A673 (cell line): ENCODE measurements at regions not wholly inside any gene's neighbourhood (a gene's known extent, or its start where the extent isn't known, plus 50 kb on each side); places are given as distances from the start of the nearest gene placed in this dataset.

Experiments used
- BruUV-seq: library from RNA; stranded (reverse); fragments of 400-500 nt; replicated peaks from 2 replicates; lab custom pipeline; 2021; lab: Mats Ljungman, UMichigan
- CTCF ChIA-PET: fragments of 300-600 bp; sonication (Branson Sonifier 250); formaldehyde crosslinking; loops from one replicate; lab custom pipeline; 2022; ENCODE audit warnings: antibody characterized with exemption; lab: Charles Lee
- POLR2A ChIA-PET: fragments of 300-600 bp; sonication (Branson Sonifier 250); formaldehyde crosslinking; loops from one replicate; lab custom pipeline; 2022; ENCODE audit warnings: antibody characterized with exemption; ENCODE audit not compliant: low non-redundant PET; lab: Charles Lee
- DNase-seq: peaks from one replicate; pipeline ENCODE4 v3.0.0-alpha.2; 2015; ENCODE audit warnings: low spot score
- H3K27ac ChIP-seq: fragments of 200-600 bp; sonication (generic); 2 replicates; pipeline ENCODE4 v1.5.1; 2016; ENCODE audit warnings: mixed run types, low read depth, mild to moderate bottlenecking, mixed read lengths, antibody characterized with exemption, low read length; ENCODE audit not compliant: poor library complexity, severe bottlenecking
- H3K27me3 ChIP-seq: fragments of 200-600 bp; sonication (generic); replicated peaks from 2 replicates; pipeline ENCODE4 v1.6.1; 2017; ENCODE audit warnings: mixed run types, low read depth, mild to moderate bottlenecking, mixed read lengths, antibody characterized with exemption, low read length; ENCODE audit not compliant: insufficient read depth, poor library complexity
- H3K36me3 ChIP-seq: fragments of 200-600 bp; sonication (generic); 2 replicates; pipeline ENCODE4 v1.6.1; 2016; ENCODE audit warnings: mixed run types, mild to moderate bottlenecking, mixed read lengths, antibody characterized with exemption, low read length; ENCODE audit not compliant: insufficient read depth, poor library complexity, severe bottlenecking
- H3K4me1 ChIP-seq: fragments of 200-600 bp; sonication (generic); 2 replicates; pipeline ENCODE4 v1.6.1; 2017; ENCODE audit warnings: mixed run types, mild to moderate bottlenecking, mixed read lengths, antibody characterized with exemption, low read length; ENCODE audit not compliant: insufficient read depth, poor library complexity, severe bottlenecking
- H3K4me3 ChIP-seq: fragments of 200-600 bp; sonication (generic); 2 replicates; pipeline ENCODE4 v1.5.1; 2016; ENCODE audit warnings: low read depth, mixed run types, mild to moderate bottlenecking, mixed read lengths, low read length; ENCODE audit not compliant: poor library complexity, severe bottlenecking
- H3K9me3 ChIP-seq: fragments of 200-600 bp; sonication (generic); 2 replicates; pipeline ENCODE4 v1.6.1; 2016; ENCODE audit warnings: mixed run types, low read depth, mild to moderate bottlenecking, mixed read lengths, antibody characterized with exemption, low read length; ENCODE audit not compliant: poor library complexity, severe bottlenecking
- CTCF ChIP-seq: fragments of 300-800, 200-600 bp; sonication (generic); conservative IDR thresholded peaks from 2 replicates; pipeline ENCODE4 v1.5.1; 2017; ENCODE audit warnings: low read depth, mild to moderate bottlenecking, antibody characterized with exemption, low read length, moderate library complexity, mixed read lengths
- EZH2 ChIP-seq: fragments of 200-600 bp; sonication (generic); IDR thresholded peaks from 2 replicates; pipeline ENCODE4 v1.6.1; 2017; ENCODE audit warnings: borderline replicate concordance, low read depth, mild to moderate bottlenecking, mixed read lengths, antibody characterized with exemption, low read length; ENCODE audit not compliant: poor library complexity, severe bottlenecking
- intact Hi-C: fragments of 100-400 bp; cut with micrococcal nuclease; formaldehyde crosslinking; loops from one replicate; pipeline ENCODE4 v1.10.0; 2022; ENCODE audit not compliant: unreplicated experiment

DNA sequence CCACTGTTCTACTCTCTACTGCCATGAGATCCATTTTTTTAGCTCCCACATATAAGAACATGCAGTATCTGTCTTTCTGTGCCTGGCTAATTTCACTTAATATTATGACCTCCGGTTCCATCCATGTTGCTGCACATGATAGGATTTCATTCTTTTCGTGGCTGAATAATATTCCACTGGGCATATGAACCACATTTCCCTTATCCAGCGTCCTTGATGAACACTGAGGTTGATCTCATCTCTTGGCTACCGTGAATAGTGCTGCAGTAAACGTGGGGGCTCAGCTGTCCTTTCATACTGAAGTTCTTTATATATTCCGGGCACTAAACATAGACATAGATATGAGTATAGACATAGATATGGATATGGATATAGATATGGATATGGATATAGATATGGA is 109.3 kb upstream of the TNRC6C start:
- no TSS peak for BruUV-seq
- intact Hi-C loops = no loop called here
- Histone ChIP-seq H3K27me3 (no peaks in the 10 kb centered on the region), H3K27ac (no peak overlapping the region), H3K36me3 (no peaks in the 10 kb centered on the region), H3K9me3 (no peaks in the 10 kb centered on the region), H3K4me1 (no peaks in the 10 kb centered on the region), H3K4me3 (no peak overlapping the region)
- ChIA-PET POLR2A (no interaction called here), CTCF (no interaction called here)
- DNase-seq = no peak
- TF ChIP-seq EZH2 (no peak), CTCF (no peak)

GRCh38 chr17:77851921-77852320 is 106.6 kb upstream of the TNRC6C start:
- no peak for DNase-seq
- Histone ChIP-seq H3K9me3 (no peaks in the 10 kb centered on the region), H3K4me1 (no peaks in the 10 kb centered on the region), H3K4me3 (no peak overlapping the region), H3K27ac (no peak overlapping the region), H3K36me3 (no peaks in the 10 kb centered on the region), H3K27me3 (no peaks in the 10 kb centered on the region)
- ChIA-PET CTCF (no interaction called here), POLR2A (no interaction called here)
- intact Hi-C loops = no loop called here
- BruUV-seq = no TSS peak
- TF ChIP-seq EZH2 (no peak), CTCF (no peak)

GRCh38 chr17:77852731-77853130 is 105.8 kb upstream of the TNRC6C start:
- ChIA-PET POLR2A (no interaction called here), CTCF (no interaction called here)
- DNase-seq = no peak
- H3K4me3 ChIP-seq = no peak overlapping the region
- H3K27me3 ChIP-seq = no peaks in the 10 kb centered on the region
- BruUV-seq = no TSS peak
- H3K27ac ChIP-seq = no peak overlapping the region
- no peaks in the 10 kb centered on the region for H3K9me3 ChIP-seq
- intact Hi-C loops = no loop called here
- TF ChIP-seq CTCF (no peak), EZH2 (no peak)
- no peaks in the 10 kb centered on the region for H3K4me1 ChIP-seq
- H3K36me3 ChIP-seq = no peaks in the 10 kb centered on the region
